ENCODE measurements at regions not wholly inside any gene's neighbourhood (a gene's known extent, or its start where the extent isn't known, plus 50 kb on each side); places are given as distances from the start of the nearest gene placed in this dataset.

DNA sequence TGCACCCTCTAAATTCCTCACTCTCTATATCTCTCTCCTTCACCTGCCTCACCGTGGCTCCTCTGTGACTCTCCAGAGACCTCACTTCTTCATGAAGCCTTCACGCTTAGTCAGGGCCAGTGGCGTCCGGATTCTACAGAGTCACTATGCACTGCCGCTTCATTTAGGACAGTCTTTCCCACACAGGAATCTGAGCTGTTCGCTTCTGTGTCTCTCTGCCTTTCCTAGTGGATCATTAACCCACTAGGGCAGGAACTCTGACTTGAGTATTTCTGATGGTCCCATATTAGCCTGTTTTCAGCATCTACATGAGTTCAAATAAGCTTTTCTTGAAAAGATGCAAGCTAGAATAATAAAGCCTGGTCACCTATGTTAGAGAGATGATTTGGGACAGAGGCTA, 180.2 kb upstream of the DOK6 start (continued):
- TF ChIP-seq ZNF292 (tag by site-specific recombination; IDR thresholded peaks at IDR 0.05; ENCODE audit: borderline replicate concordance, low read depth), result no peak
- no peak for TF ChIP-seq ZSCAN23 (tag by site-specific recombination; IDR thresholded peaks at IDR 0.05)
- no peak for TF ChIP-seq ZNF645 (tag by site-specific recombination; IDR thresholded peaks at IDR 0.05)
- no peak for TF ChIP-seq ZNF274 (IDR thresholded peaks at IDR 0.05; ENCODE audit: low read length)
- TF ChIP-seq ZNF274 (tag by site-specific recombination; IDR thresholded peaks at IDR 0.05; ENCODE audit: borderline replicate concordance), result no peak
- TF ChIP-seq EGR2 (tag by site-specific recombination; IDR thresholded peaks at IDR 0.05; ENCODE audit: low read depth), result no peak

GRCh38 chr18:69222089-69222488, 178.6 kb upstream of the DOK6 start:
- H3K27ac ChIP-seq (ENCODE audit: extremely low read depth, low read depth, low read length), result no peak overlapping the region
- no peaks in the 10 kb centered on the region for H3K4me1 ChIP-seq (ENCODE audit: control insufficient read depth, insufficient read depth, low read length)
- ChIA-PET POLR2A (no interaction called here), CTCF (no interaction called here)
- no peaks in the 10 kb centered on the region for H3K9me3 ChIP-seq (ENCODE audit: control insufficient read depth, insufficient read depth, low read depth, low read length)
- TF ChIP-seq ZNF311 (tag by site-specific recombination; IDR thresholded peaks at IDR 0.05; ENCODE audit: borderline replicate concordance), result no peak
- TF ChIP-seq SETDB1 (IDR thresholded peaks at IDR 0.05; ENCODE audit: insufficient read length, low read length), result no peak
- TF ChIP-seq, protein P1, sequence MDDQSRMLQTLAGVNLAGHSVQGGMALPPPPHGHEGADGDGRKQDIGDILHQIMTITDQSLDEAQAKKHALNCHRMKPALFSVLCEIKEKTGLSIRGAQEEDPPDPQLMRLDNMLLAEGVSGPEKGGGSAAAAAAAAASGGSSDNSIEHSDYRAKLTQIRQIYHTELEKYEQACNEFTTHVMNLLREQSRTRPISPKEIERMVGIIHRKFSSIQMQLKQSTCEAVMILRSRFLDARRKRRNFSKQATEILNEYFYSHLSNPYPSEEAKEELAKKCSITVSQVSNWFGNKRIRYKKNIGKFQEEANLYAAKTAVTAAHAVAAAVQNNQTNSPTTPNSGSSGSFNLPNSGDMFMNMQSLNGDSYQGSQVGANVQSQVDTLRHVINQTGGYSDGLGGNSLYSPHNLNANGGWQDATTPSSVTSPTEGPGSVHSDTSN (CRISPR knock-in tag; IDR thresholded peaks at IDR 0.05), result no peak
- no peak for TF ChIP-seq ZFP3 (tag by site-specific recombination; IDR thresholded peaks at IDR 0.05; ENCODE audit: low read depth)
- no peaks in the 10 kb centered on the region for H3K36me3 ChIP-seq (ENCODE audit: control insufficient read depth in 2 of 2, insufficient read depth in 1 of 2, low read length in 2 of 2)
- H3K4me3 ChIP-seq (ENCODE audit: low read depth, low read length), result no peak overlapping the region

DNA sequence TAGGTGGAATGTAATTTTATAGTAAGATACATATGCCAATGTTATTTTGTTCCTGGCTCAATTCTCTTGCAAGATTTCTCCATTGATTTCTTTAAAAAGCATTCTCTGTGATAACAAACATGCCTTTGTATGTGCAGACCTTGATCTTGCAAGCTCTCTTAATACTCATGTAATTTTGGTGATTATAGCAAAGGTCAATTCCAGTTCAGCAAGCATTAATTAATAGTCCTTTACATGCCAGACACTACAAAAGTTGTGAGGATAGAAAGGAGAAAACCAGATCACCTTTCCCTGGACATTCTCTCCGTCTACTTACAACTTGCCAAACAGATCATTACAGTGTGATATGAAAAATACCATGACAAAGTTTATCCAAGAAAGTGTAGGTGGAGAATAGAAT, 173.7 kb upstream of the DOK6 start:
- ChIA-PET CTCF (no interaction called here), POLR2A (no interaction called here)
- no peak overlapping the region for H3K27ac ChIP-seq (ENCODE audit: extremely low read depth, low read depth, low read length)
- H3K36me3 ChIP-seq (ENCODE audit: control insufficient read depth in 2 of 2, insufficient read depth in 1 of 2, low read length in 2 of 2), result no peaks in the 10 kb centered on the region
- H3K4me1 ChIP-seq (ENCODE audit: control insufficient read depth, insufficient read depth, low read length), result no peaks in the 10 kb centered on the region
- H3K4me3 ChIP-seq (ENCODE audit: low read depth, low read length), result no peak overlapping the region
- H3K9me3 ChIP-seq (ENCODE audit: control insufficient read depth, insufficient read depth, low read depth, low read length), result no peaks in the 10 kb centered on the region
- TF ChIP-seq ZNF580 (tag by site-specific recombination; IDR thresholded peaks at IDR 0.05) (no peak), ZSCAN16 (tag by site-specific recombination; IDR thresholded peaks at IDR 0.05) (no peak), ZIC2 (tag by site-specific recombination; IDR thresholded peaks at IDR 0.05) (no peak), ZNF501 (tag by site-specific recombination; IDR thresholded peaks at IDR 0.05) (no peak), ZNF514 (tag by site-specific recombination; IDR thresholded peaks at IDR 0.05) (no peak), SCRT2 (tag by site-specific recombination; IDR thresholded peaks at IDR 0.05) (no peak), MEIS1 (CRISPR knock-in tag; IDR thresholded peaks at IDR 0.05; ENCODE audit: borderline replicate concordance) (no peak), TRIM28 (IDR thresholded peaks at IDR 0.05; ENCODE audit: borderline replicate concordance, low read length) (no peak), ZBTB20 (tag by site-specific recombination; IDR thresholded peaks at IDR 0.05) (no peak), ELK4 (IDR thresholded peaks at IDR 0.05; ENCODE audit: borderline replicate concordance, low read depth, low read length) (no peak), ZNF707 (tag by site-specific recombination; IDR thresholded peaks at IDR 0.05) (no peak), ZBTB1 (tag by site-specific recombination; IDR thresholded peaks at IDR 0.05) (no peak), ZNF221 (tag by site-specific recombination; IDR thresholded peaks at IDR 0.05; ENCODE audit: borderline replicate concordance) (no peak), ZFP3 (tag by site-specific recombination; IDR thresholded peaks at IDR 0.05; ENCODE audit: low read depth) (no peak), ZNF548 (tag by site-specific recombination; IDR thresholded peaks at IDR 0.05) (no peak)
